ENCODE measurements at regions not wholly inside any gene's neighbourhood (a gene's known extent, or its start where the extent isn't known, plus 50 kb on each side); places are given as distances from the start of the nearest gene placed in this dataset.

DNA sequence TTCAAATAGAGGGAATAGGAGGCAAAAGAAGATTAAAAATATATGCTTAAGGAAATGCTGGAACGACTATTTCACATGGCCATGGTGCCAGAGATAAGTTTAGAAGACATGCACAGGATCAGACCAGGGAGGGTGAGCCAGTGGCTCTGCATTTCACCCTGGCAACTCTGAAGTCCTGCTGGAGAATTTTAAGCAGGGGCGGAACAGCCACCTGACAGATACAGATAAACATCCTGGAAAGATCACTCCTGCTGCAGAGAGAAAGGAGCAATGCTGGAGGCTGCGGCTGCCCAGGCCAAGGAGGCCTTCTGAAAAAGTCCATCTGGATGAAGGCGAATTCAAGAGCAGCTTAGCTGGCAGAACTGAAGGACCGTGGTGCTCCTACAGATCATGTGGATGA, 755.9 kb downstream of the RNF144A start:
- Histone ChIP-seq H3K79me1 (ENCODE audit: low read depth, low read length) (no peaks in the 10 kb centered on the region), H3K18ac (ENCODE audit: low read length) (no peak overlapping the region), H3K9ac (ENCODE audit: low read depth, low read length, poor library complexity) (no peak overlapping the region), H3K14ac (ENCODE audit: low read length) (no peak overlapping the region), H3K27me3 (ENCODE audit: control insufficient read depth in 3 of 3, insufficient read depth in 3 of 3, low read depth in 1 of 3, low read length in 3 of 3) (no peaks in the 10 kb centered on the region), H3K4me3 (ENCODE audit: low read length in 2 of 2) (no peak overlapping the region), H4K8ac (ENCODE audit: low read depth, low read length) (no peak overlapping the region), H2AFZ (ENCODE audit: low read length) (no peak overlapping the region), H2AK5ac (ENCODE audit: low read depth, low read length) (no peak overlapping the region), H2BK15ac (ENCODE audit: low read length) (no peak overlapping the region), H3K4me1 (ENCODE audit: control insufficient read depth in 2 of 2, insufficient read depth in 1 of 2, low read depth in 1 of 2, low read length in 2 of 2) (no peaks in the 10 kb centered on the region), H4K91ac (ENCODE audit: low read depth, low read length, poor library complexity) (no peak overlapping the region), H3K23ac (ENCODE audit: low read depth, low read length, poor library complexity) (no peak overlapping the region), H2BK120ac (ENCODE audit: low read depth, low read length) (no peak overlapping the region), H2BK12ac (ENCODE audit: low read length) (no peak overlapping the region), H2BK5ac (ENCODE audit: low read length) (no peak overlapping the region), H3K36me3 (replicated peaks in 1 of 2; ENCODE audit: control insufficient read depth in 2 of 2, insufficient read depth in 2 of 2, low read length in 2 of 2) (no peaks in the 10 kb centered on the region), H3K4me2 (ENCODE audit: insufficient read depth, low read length, poor library complexity, severe bottlenecking) (no peak overlapping the region), H3K4ac (ENCODE audit: low read length) (no peak overlapping the region), H3K9me3 (replicated peaks in 1 of 2; ENCODE audit: control insufficient read depth in 2 of 2, insufficient read depth in 1 of 2, low read depth in 1 of 2, low read length in 2 of 2) (peaks cover 0 to 5% of the 10 kb centered on the region in 2 donors), H3K27ac (replicated peaks; ENCODE audit: low read length) (no peak overlapping the region)
- DNase-seq (ENCODE audit: low spot score): no peak
- WGBS, 2 donors (ENCODE audit: extremely low coverage in 2 of 2, insufficient read length in 2 of 2, insufficient replicate concordance in 1 of 2): no CpG with 5 or more reads among the region's 5 CpGs

DNA sequence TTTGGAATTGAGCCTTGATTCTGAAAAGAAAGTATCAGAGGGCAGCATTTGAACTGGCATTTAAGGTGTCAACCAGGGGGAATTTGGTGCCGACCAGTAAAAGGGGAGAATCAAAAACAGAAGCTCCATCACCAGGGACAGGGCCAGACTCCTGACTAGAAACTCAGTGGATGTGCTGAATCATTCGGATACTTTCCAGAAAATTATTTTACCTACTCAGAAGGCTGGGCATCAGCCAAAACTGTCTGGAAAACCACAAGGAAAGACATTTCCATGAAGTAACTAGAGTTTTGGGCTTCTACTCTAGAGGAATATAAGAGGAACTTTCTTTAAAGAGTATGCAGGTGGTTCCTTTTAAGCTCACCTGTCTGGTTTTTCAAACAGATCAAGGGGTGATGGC, 756.6 kb downstream of the RNF144A start:
- Histone ChIP-seq H2AFZ (ENCODE audit: low read length) (no peak overlapping the region), H3K9me3 (replicated peaks in 1 of 2; ENCODE audit: control insufficient read depth in 2 of 2, insufficient read depth in 1 of 2, low read depth in 1 of 2, low read length in 2 of 2) (peaks cover 0 to 5% of the 10 kb centered on the region in 2 donors), H2BK15ac (ENCODE audit: low read length) (no peak overlapping the region), H3K18ac (ENCODE audit: low read length) (no peak overlapping the region), H3K27me3 (ENCODE audit: control insufficient read depth in 3 of 3, insufficient read depth in 3 of 3, low read depth in 1 of 3, low read length in 3 of 3) (no peaks in the 10 kb centered on the region), H3K27ac (replicated peaks; ENCODE audit: low read length) (no peak overlapping the region), H2AK5ac (ENCODE audit: low read depth, low read length) (no peak overlapping the region), H4K8ac (ENCODE audit: low read depth, low read length) (no peak overlapping the region), H3K4me1 (ENCODE audit: control insufficient read depth in 2 of 2, insufficient read depth in 1 of 2, low read depth in 1 of 2, low read length in 2 of 2) (no peaks in the 10 kb centered on the region), H3K4me2 (ENCODE audit: insufficient read depth, low read length, poor library complexity, severe bottlenecking) (no peak overlapping the region), H3K23ac (ENCODE audit: low read depth, low read length, poor library complexity) (no peak overlapping the region), H3K4me3 (ENCODE audit: low read length in 2 of 2) (no peak overlapping the region), H3K9ac (ENCODE audit: low read depth, low read length, poor library complexity) (no peak overlapping the region), H3K4ac (ENCODE audit: low read length) (no peak overlapping the region), H2BK12ac (ENCODE audit: low read length) (no peak overlapping the region), H3K79me1 (ENCODE audit: low read depth, low read length) (no peaks in the 10 kb centered on the region), H3K14ac (ENCODE audit: low read length) (no peak overlapping the region), H2BK120ac (ENCODE audit: low read depth, low read length) (no peak overlapping the region), H4K91ac (ENCODE audit: low read depth, low read length, poor library complexity) (no peak overlapping the region), H2BK5ac (ENCODE audit: low read length) (no peak overlapping the region), H3K36me3 (replicated peaks in 1 of 2; ENCODE audit: control insufficient read depth in 2 of 2, insufficient read depth in 2 of 2, low read length in 2 of 2) (no peaks in the 10 kb centered on the region)
- no CpG with 5 or more reads among the region's 2 CpGs for WGBS, 2 donors (ENCODE audit: extremely low coverage in 2 of 2, insufficient read length in 2 of 2, insufficient replicate concordance in 1 of 2)
- DNase-seq (ENCODE audit: low spot score): no peak

DNA sequence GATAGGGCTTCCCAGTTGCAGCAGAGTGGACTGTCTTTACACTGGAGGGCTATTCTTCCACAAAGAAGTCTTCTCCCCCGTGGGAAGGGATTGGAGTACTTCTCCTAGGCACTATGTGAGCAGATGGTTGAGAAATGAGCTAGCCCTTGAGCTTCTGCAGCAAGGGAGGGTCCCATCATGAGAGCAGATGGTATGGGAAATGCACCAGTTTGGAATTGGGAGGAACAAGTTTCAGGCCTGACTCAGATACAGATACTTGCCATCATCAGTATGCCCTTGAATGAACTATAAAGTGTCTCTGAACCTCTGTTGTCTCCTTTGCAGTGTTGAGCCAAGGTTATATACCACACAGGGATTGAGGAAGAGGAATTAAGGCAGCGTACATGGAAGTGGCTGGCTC, 757.4 kb downstream of the RNF144A start:
- no peak overlapping the region for H2AFZ ChIP-seq (ENCODE audit: low read length)
- H4K91ac ChIP-seq (ENCODE audit: low read depth, low read length, poor library complexity): no peak overlapping the region
- no peak overlapping the region for H3K4me2 ChIP-seq (ENCODE audit: insufficient read depth, low read length, poor library complexity, severe bottlenecking)
- no peak overlapping the region for H3K14ac ChIP-seq (ENCODE audit: low read length)
- no peaks in the 10 kb centered on the region for H3K27me3 ChIP-seq (ENCODE audit: control insufficient read depth in 3 of 3, insufficient read depth in 3 of 3, low read depth in 1 of 3, low read length in 3 of 3)
- no peak overlapping the region for H2AK5ac ChIP-seq (ENCODE audit: low read depth, low read length)
- H2BK120ac ChIP-seq (ENCODE audit: low read depth, low read length): no peak overlapping the region
- H3K9ac ChIP-seq (ENCODE audit: low read depth, low read length, poor library complexity): no peak overlapping the region
- H3K4me3 ChIP-seq (ENCODE audit: low read length in 2 of 2): no peak overlapping the region
- H3K18ac ChIP-seq (ENCODE audit: low read length): no peak overlapping the region
- H3K4me1 ChIP-seq (ENCODE audit: control insufficient read depth in 2 of 2, insufficient read depth in 1 of 2, low read depth in 1 of 2, low read length in 2 of 2): no peaks in the 10 kb centered on the region
- no CpG with 5 or more reads among the region's 2 CpGs for WGBS, 2 donors (ENCODE audit: extremely low coverage in 2 of 2, insufficient read length in 2 of 2, insufficient replicate concordance in 1 of 2)
- H2BK5ac ChIP-seq (ENCODE audit: low read length): no peak overlapping the region
- no peak overlapping the region for H4K8ac ChIP-seq (ENCODE audit: low read depth, low read length)
- H3K9me3 ChIP-seq (replicated peaks in 1 of 2; ENCODE audit: control insufficient read depth in 2 of 2, insufficient read depth in 1 of 2, low read depth in 1 of 2, low read length in 2 of 2): peaks cover 0 to 5% of the 10 kb centered on the region in 2 donors
- no peak overlapping the region for H2BK12ac ChIP-seq (ENCODE audit: low read length)
- H3K23ac ChIP-seq (ENCODE audit: low read depth, low read length, poor library complexity): no peak overlapping the region
- H3K36me3 ChIP-seq (replicated peaks in 1 of 2; ENCODE audit: control insufficient read depth in 2 of 2, insufficient read depth in 2 of 2, low read length in 2 of 2): no peaks in the 10 kb centered on the region
- no peak overlapping the region for H2BK15ac ChIP-seq (ENCODE audit: low read length)
- no peak overlapping the region for H3K4ac ChIP-seq (ENCODE audit: low read length)
- DNase-seq (ENCODE audit: low spot score): no peak
- no peak overlapping the region for H3K27ac ChIP-seq (replicated peaks; ENCODE audit: low read length)
- no peaks in the 10 kb centered on the region for H3K79me1 ChIP-seq (ENCODE audit: low read depth, low read length)

DNA sequence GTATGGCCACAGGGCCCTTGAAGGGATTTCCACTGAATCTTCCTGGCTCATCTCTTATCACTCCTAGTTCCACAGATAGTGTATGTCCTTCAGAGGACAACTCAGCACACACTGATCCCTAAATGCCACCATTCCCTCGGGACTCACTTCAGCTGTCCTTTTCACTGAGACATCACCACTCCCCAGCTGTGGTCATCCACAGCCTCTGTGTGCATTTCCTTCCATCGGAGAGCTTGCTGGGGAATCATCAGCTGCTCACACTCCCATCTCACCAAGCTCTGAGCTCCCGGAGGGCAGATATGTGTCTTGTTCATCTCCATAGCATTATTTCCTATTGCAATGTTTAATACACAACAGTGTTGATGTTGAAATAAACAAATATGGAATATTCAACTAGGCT, 759.5 kb downstream of the RNF144A start:
- no peak overlapping the region for H3K9ac ChIP-seq (ENCODE audit: low read depth, low read length, poor library complexity)
- H3K4me1 ChIP-seq (ENCODE audit: control insufficient read depth in 2 of 2, insufficient read depth in 1 of 2, low read depth in 1 of 2, low read length in 2 of 2): no peaks in the 10 kb centered on the region
- H3K4me2 ChIP-seq (ENCODE audit: insufficient read depth, low read length, poor library complexity, severe bottlenecking): no peak overlapping the region
- no peak overlapping the region for H3K4me3 ChIP-seq (ENCODE audit: low read length in 2 of 2)
- H3K9me3 ChIP-seq (replicated peaks in 1 of 2; ENCODE audit: control insufficient read depth in 2 of 2, insufficient read depth in 1 of 2, low read depth in 1 of 2, low read length in 2 of 2): peaks cover 0 to 5% of the 10 kb centered on the region in 2 donors
- H3K79me1 ChIP-seq (ENCODE audit: low read depth, low read length): no peaks in the 10 kb centered on the region
- WGBS, 2 donors (ENCODE audit: extremely low coverage in 2 of 2, insufficient read length in 2 of 2, insufficient replicate concordance in 1 of 2): no CpG with 5 or more reads among the region's 3 CpGs
- H2BK120ac ChIP-seq (ENCODE audit: low read depth, low read length): no peak overlapping the region
- H3K4ac ChIP-seq (ENCODE audit: low read length): no peak overlapping the region
- no peak overlapping the region for H3K14ac ChIP-seq (ENCODE audit: low read length)
- H3K27ac ChIP-seq (replicated peaks; ENCODE audit: low read length): no peak overlapping the region
- no peak overlapping the region for H2AK5ac ChIP-seq (ENCODE audit: low read depth, low read length)
- no peak overlapping the region for H2BK5ac ChIP-seq (ENCODE audit: low read length)
- no peak overlapping the region for H2BK12ac ChIP-seq (ENCODE audit: low read length)
- no peak for DNase-seq (ENCODE audit: low spot score)
- no peak overlapping the region for H2AFZ ChIP-seq (ENCODE audit: low read length)
- no peaks in the 10 kb centered on the region for H3K27me3 ChIP-seq (ENCODE audit: control insufficient read depth in 3 of 3, insufficient read depth in 3 of 3, low read depth in 1 of 3, low read length in 3 of 3)
- H4K8ac ChIP-seq (ENCODE audit: low read depth, low read length): no peak overlapping the region
- H3K18ac ChIP-seq (ENCODE audit: low read length): no peak overlapping the region
- no peak overlapping the region for H3K23ac ChIP-seq (ENCODE audit: low read depth, low read length, poor library complexity)
- no peak overlapping the region for H2BK15ac ChIP-seq (ENCODE audit: low read length)
- no peaks in the 10 kb centered on the region for H3K36me3 ChIP-seq (replicated peaks in 1 of 2; ENCODE audit: control insufficient read depth in 2 of 2, insufficient read depth in 2 of 2, low read length in 2 of 2)
- H4K91ac ChIP-seq (ENCODE audit: low read depth, low read length, poor library complexity): no peak overlapping the region

All from neuronal stem cell (in vitro differentiated cells).